ENCODE measurements at regions not wholly inside any gene's neighbourhood (a gene's known extent, or its start where the extent isn't known, plus 50 kb on each side); places are given as distances from the start of the nearest gene placed in this dataset.

- H3K27me3 ChIP-seq (ENCODE audit: insufficient read depth, low read depth, low read length), result no peaks in the 10 kb centered on the region
- H2AFZ ChIP-seq (ENCODE audit: low read depth, low read length), result no peak overlapping the region
- no peak overlapping the region for H3K4me3 ChIP-seq (ENCODE audit: low read length)
- no peaks in the 10 kb centered on the region for H3K79me2 ChIP-seq (replicated peaks; ENCODE audit: insufficient read depth, low read length)
- H3K27ac ChIP-seq (ENCODE audit: low read length), result no peak overlapping the region
- TF ChIP-seq POLR2AphosphoS5 (IDR thresholded peaks at IDR 0.05) (no peak), RAD21 (conservative IDR thresholded peaks at IDR 0.05) (no peak), REST (IDR thresholded peaks at IDR 0.05; ENCODE audit: borderline replicate concordance) (no peak), MXI1 (conservative IDR thresholded peaks at IDR 0.05; ENCODE audit: poor library complexity, severe bottlenecking) (no peak), TAF1 (IDR thresholded peaks at IDR 0.05; ENCODE audit: low read depth) (no peak), EP300 (conservative IDR thresholded peaks at IDR 0.05; ENCODE audit: poor library complexity, severe bottlenecking) (no peak), EZH2 (IDR thresholded peaks at IDR 0.05; ENCODE audit: borderline replicate concordance, insufficient read depth, low read length, poor library complexity, severe bottlenecking) (no peak), SMC3 (conservative IDR thresholded peaks at IDR 0.05; ENCODE audit: poor library complexity) (no peak)
- TF ChIP-seq, protein P1, sequence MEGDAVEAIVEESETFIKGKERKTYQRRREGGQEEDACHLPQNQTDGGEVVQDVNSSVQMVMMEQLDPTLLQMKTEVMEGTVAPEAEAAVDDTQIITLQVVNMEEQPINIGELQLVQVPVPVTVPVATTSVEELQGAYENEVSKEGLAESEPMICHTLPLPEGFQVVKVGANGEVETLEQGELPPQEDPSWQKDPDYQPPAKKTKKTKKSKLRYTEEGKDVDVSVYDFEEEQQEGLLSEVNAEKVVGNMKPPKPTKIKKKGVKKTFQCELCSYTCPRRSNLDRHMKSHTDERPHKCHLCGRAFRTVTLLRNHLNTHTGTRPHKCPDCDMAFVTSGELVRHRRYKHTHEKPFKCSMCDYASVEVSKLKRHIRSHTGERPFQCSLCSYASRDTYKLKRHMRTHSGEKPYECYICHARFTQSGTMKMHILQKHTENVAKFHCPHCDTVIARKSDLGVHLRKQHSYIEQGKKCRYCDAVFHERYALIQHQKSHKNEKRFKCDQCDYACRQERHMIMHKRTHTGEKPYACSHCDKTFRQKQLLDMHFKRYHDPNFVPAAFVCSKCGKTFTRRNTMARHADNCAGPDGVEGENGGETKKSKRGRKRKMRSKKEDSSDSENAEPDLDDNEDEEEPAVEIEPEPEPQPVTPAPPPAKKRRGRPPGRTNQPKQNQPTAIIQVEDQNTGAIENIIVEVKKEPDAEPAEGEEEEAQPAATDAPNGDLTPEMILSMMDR (IDR thresholded peaks at IDR 0.05; ENCODE audit: poor library complexity, severe bottlenecking), result no peak
- H3K9me2 ChIP-seq (ENCODE audit: insufficient read depth, low read length), result no peaks in the 10 kb centered on the region
- no peaks in the 10 kb centered on the region for H3K36me3 ChIP-seq (ENCODE audit: insufficient read depth, low read length)
- no peak overlapping the region for H3K9ac ChIP-seq (ENCODE audit: low read length)
- H3K9me3 ChIP-seq (ENCODE audit: low read length), result no peaks in the 10 kb centered on the region
- no peaks in the 10 kb centered on the region for H4K20me1 ChIP-seq (ENCODE audit: insufficient read depth)
- H3F3A ChIP-seq (ENCODE audit: insufficient read depth, low read length, poor library complexity, severe bottlenecking), result no peaks in the 10 kb centered on the region
- H3K4me2 ChIP-seq (ENCODE audit: low read length), result no peak overlapping the region
Observed at GRCh38 chr9:118330191-118330986, 626.2 kb downstream of the TLR4 start.

DNA sequence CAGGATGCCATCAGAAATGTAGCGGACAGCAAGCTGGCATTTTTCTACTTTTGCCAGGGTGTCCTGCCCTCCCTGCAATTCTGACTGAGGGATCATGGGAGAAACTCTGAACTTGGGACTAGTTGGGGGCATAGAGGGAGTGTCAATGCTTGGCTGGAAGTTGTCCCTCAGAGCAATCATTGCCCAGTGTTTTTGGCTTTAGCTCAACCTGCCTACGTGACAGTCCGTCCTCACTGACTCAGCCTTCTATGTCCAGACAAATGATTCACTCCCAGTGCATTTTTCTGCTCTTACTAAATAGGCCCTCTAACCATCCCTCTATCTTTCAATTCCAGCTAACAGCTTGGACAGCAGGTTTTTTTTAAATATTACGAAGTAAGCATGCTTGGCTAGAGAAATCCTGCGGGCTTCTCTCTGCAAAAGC is 627.4 kb downstream of the TLR4 start:
- TF ChIP-seq TAF1 (IDR thresholded peaks at IDR 0.05; ENCODE audit: low read depth) (no peak), RAD21 (conservative IDR thresholded peaks at IDR 0.05) (no peak), SMC3 (conservative IDR thresholded peaks at IDR 0.05; ENCODE audit: poor library complexity) (no peak), EZH2 (IDR thresholded peaks at IDR 0.05; ENCODE audit: borderline replicate concordance, insufficient read depth, low read length, poor library complexity, severe bottlenecking) (no peak), POLR2AphosphoS5 (IDR thresholded peaks at IDR 0.05) (no peak), REST (IDR thresholded peaks at IDR 0.05; ENCODE audit: borderline replicate concordance) (no peak), EP300 (conservative IDR thresholded peaks at IDR 0.05; ENCODE audit: poor library complexity, severe bottlenecking) (no peak), MXI1 (conservative IDR thresholded peaks at IDR 0.05; ENCODE audit: poor library complexity, severe bottlenecking) (no peak)
- TF ChIP-seq, protein P1 (IDR thresholded peaks at IDR 0.05; ENCODE audit: poor library complexity, severe bottlenecking), result no peak
- no peak overlapping the region for H3K9ac ChIP-seq (ENCODE audit: low read length)
- no peak overlapping the region for H2AFZ ChIP-seq (ENCODE audit: low read depth, low read length)
- H3K36me3 ChIP-seq (ENCODE audit: insufficient read depth, low read length), result no peaks in the 10 kb centered on the region
- no peak overlapping the region for H3K4me3 ChIP-seq (ENCODE audit: low read length)
- no peaks in the 10 kb centered on the region for H3K27me3 ChIP-seq (ENCODE audit: insufficient read depth, low read depth, low read length)
- H3K9me3 ChIP-seq (ENCODE audit: low read length), result no peaks in the 10 kb centered on the region
- no peaks in the 10 kb centered on the region for H3F3A ChIP-seq (ENCODE audit: insufficient read depth, low read length, poor library complexity, severe bottlenecking)
- H3K9me2 ChIP-seq (ENCODE audit: insufficient read depth, low read length), result no peaks in the 10 kb centered on the region
- H3K27ac ChIP-seq (ENCODE audit: low read length), result no peak overlapping the region
- H4K20me1 ChIP-seq (ENCODE audit: insufficient read depth), result no peaks in the 10 kb centered on the region
- H3K79me2 ChIP-seq (replicated peaks; ENCODE audit: insufficient read depth, low read length), result no peaks in the 10 kb centered on the region
- H3K4me2 ChIP-seq (ENCODE audit: low read length), result no peak overlapping the region

Measured in neural cell (in vitro differentiated cells).